HCT116 (cell line): ENCODE measurements at regions not wholly inside any gene's neighbourhood (a gene's known extent, or its start where the extent isn't known, plus 50 kb on each side); places are given as distances from the start of the nearest gene placed in this dataset.

ENCODE experiments used
- ATAC-seq: fragments of 200-7000 bp; cut with Tn5 transposase; 2 replicates; pipeline ENCODE4 v1.9.1; 2020; ENCODE audit warnings: mild to moderate bottlenecking, moderate library complexity
- BruUV-seq: library from RNA; stranded (reverse); fragments of 400-500 nt; replicated peaks from 2 replicates; lab custom pipeline; 2021; lab: Mats Ljungman, UMichigan
- CTCF ChIA-PET: fragments of 300-600 bp; sonication (Branson Sonifier 250); formaldehyde crosslinking; loops from one replicate; lab custom pipeline; 2021; ENCODE audit warnings: antibody characterized with exemption; lab: Charles Lee
- POLR2A ChIA-PET: fragments of 300-600, 350-600 bp; sonication (Branson Sonifier 250); formaldehyde crosslinking; loops from one replicate; lab custom pipeline; 2021; ENCODE audit warnings: antibody characterized with exemption; lab: Charles Lee
- RAD21 ChIA-PET, 2 experiments: fragments of 300-600 bp; sonication (Branson Sonifier 250); formaldehyde crosslinking; loops; one replicate each; lab custom pipeline; 2023; ENCODE audit warnings: low total read pairs in 2 of 2; ENCODE audit not compliant: uncharacterized antibody in 2 of 2, unreplicated experiment in 2 of 2, low non-redundant PET in 1 of 2; lab: Charles Lee
- DNase-seq: peaks from one replicate; pipeline ENCODE4 v3.0.0-alpha.2; 2010; ENCODE audit warnings: low read depth, low spot score
- H2AFZ ChIP-seq: fragments of 200-600 bp; shearing (Covaris generic), sonication (generic); 2 replicates; pipeline ENCODE4 v1.6.1; 2017; ENCODE audit warnings: low read depth, mixed run types, mixed read lengths, antibody characterized with exemption, low read length; ENCODE audit not compliant: poor library complexity, severe bottlenecking
- H3K27ac ChIP-seq: 2 replicates; pipeline ENCODE4 v1.5.1; 2012; ENCODE audit warnings: low read depth, low read length
- H3K27me3 ChIP-seq: fragments of 200-600 bp; sonication (generic); 2 replicates; pipeline ENCODE4 v1.6.1; 2016; ENCODE audit warnings: mixed run types, low read length, mixed read lengths; ENCODE audit not compliant: insufficient read depth
- H3K36me3 ChIP-seq, 2 experiments: fragments of 200-500 bp in 1 of 2; fragments of 200-600 bp in 1 of 2; sonication (Bioruptor generic) in 1 of 2; sonication (generic) in 1 of 2; 2 replicates each; pipeline versions ENCODE4 v1.5.1 to v1.6.1; 2014 to 2016; ENCODE audit warnings: low read length in 2 of 2, inconsistent platforms in 1 of 2, mixed read lengths in 1 of 2, mixed run types in 1 of 2; ENCODE audit not compliant: insufficient read depth in 2 of 2, control insufficient read depth in 1 of 2
- H3K4me1 ChIP-seq, 2 experiments: fragments of 200-600 bp in 1 of 2; sonication (generic) in 1 of 2; 2 replicates each; pipeline versions ENCODE4 v1.5.1 to v1.6.1; 2012 to 2017; ENCODE audit warnings: low read length in 2 of 2, inconsistent platforms in 1 of 2, mild to moderate bottlenecking in 1 of 2, mixed read lengths in 1 of 2, mixed run types in 1 of 2, moderate library complexity in 1 of 2; ENCODE audit not compliant: insufficient read depth in 2 of 2, control insufficient read depth in 1 of 2
- H3K4me2 ChIP-seq: fragments of 200-600 bp; sonication (generic); 2 replicates; pipeline ENCODE4 v1.6.1; 2017; ENCODE audit warnings: mixed run types, low read length, mixed read lengths
- H3K4me3 ChIP-seq, 2 experiments: fragments of 200-600 bp in 1 of 2; sonication (generic) in 1 of 2; replicated peaks in 1 of 2; 2 replicates each; pipeline ENCODE4 v1.5.1; 2011 to 2016; ENCODE audit warnings: low read length in 2 of 2, control low read depth in 1 of 2, low read depth in 1 of 2, mild to moderate bottlenecking in 1 of 2, mixed read lengths in 1 of 2, mixed run types in 1 of 2
- H3K79me2 ChIP-seq: fragments of 200-600 bp; sonication (generic); 2 replicates; pipeline ENCODE4 v1.6.1; 2017; ENCODE audit warnings: mild to moderate bottlenecking, mixed run types, low read length, moderate library complexity, mixed read lengths; ENCODE audit not compliant: insufficient read depth
- H3K9ac ChIP-seq: fragments of 200-600 bp; sonication (generic); 2 replicates; pipeline ENCODE4 v1.6.1; 2016; ENCODE audit warnings: low read length, mixed read lengths
- H3K9me2 ChIP-seq: fragments of 200-600 bp; sonication (generic), shearing (Covaris generic); 2 replicates; pipeline ENCODE4 v1.6.1; 2017; ENCODE audit warnings: mixed run types, mild to moderate bottlenecking, moderate library complexity; ENCODE audit not compliant: insufficient read depth
- H3K9me3 ChIP-seq, 2 experiments: fragments of 200-500 bp in 1 of 2; fragments of 200-600 bp in 1 of 2; sonication (Bioruptor generic) in 1 of 2; sonication (generic) in 1 of 2; 2 replicates each; pipeline ENCODE4 v1.6.1; 2014 to 2017; ENCODE audit warnings: low read length in 2 of 2, mixed read lengths in 2 of 2, inconsistent platforms in 1 of 2, low read depth in 1 of 2, mild to moderate bottlenecking in 1 of 2, mixed run types in 1 of 2, moderate library complexity in 1 of 2; ENCODE audit not compliant: control insufficient read depth in 1 of 2, insufficient read depth in 1 of 2
- H4K20me1 ChIP-seq: fragments of 200-600 bp; sonication (generic), shearing (Covaris generic); 2 replicates; pipeline ENCODE4 v1.6.1; 2017; ENCODE audit warnings: mixed run types, mild to moderate bottlenecking, moderate library complexity; ENCODE audit not compliant: insufficient read depth
- CEBPB ChIP-seq: IDR thresholded peaks from 2 replicates; pipeline ENCODE4 v1.6.1; 2012; ENCODE audit warnings: low read depth
- EGR1 ChIP-seq: IDR thresholded peaks from 2 replicates; pipeline ENCODE4 v1.6.1; 2012; ENCODE audit warnings: low read depth
- ELF1 ChIP-seq: IDR thresholded peaks from 2 replicates; pipeline ENCODE4 v1.6.1; 2012; ENCODE audit warnings: low read depth, borderline replicate concordance
- EZH2 ChIP-seq: fragments of 200-600 bp; sonication (generic); IDR thresholded peaks from 2 replicates; pipeline ENCODE4 v1.6.1; 2017; ENCODE audit warnings: antibody characterized with exemption, mixed run types
- POLR2A ChIP-seq: IDR thresholded peaks from 2 replicates; pipeline ENCODE4 v1.7.0; 2011; ENCODE audit warnings: borderline replicate concordance; ENCODE audit not compliant: insufficient read depth, insufficient read length; ENCODE audit errors: extremely low read depth
- POLR2AphosphoS5 ChIP-seq: IDR thresholded peaks from 2 replicates; pipeline ENCODE4 v1.6.1; 2011; ENCODE audit warnings: mild to moderate bottlenecking, low read depth, low read length, moderate library complexity
- RAD21 ChIP-seq: IDR thresholded peaks from 2 replicates; pipeline ENCODE4 v1.6.1; 2012; ENCODE audit warnings: low read depth, mild to moderate bottlenecking
- REST ChIP-seq: IDR thresholded peaks from 2 replicates; pipeline ENCODE4 v1.6.1; 2012; ENCODE audit warnings: low read depth
- SP1 ChIP-seq: IDR thresholded peaks from 2 replicates; pipeline ENCODE4 v1.6.1; 2012; ENCODE audit warnings: low read depth
- SRF ChIP-seq: IDR thresholded peaks from 2 replicates; pipeline ENCODE4 v1.6.1; 2012; ENCODE audit warnings: low read depth
- TCF7L2 ChIP-seq: IDR thresholded peaks from 2 replicates; pipeline ENCODE4 v1.7.0; 2011; ENCODE audit warnings: borderline replicate concordance, inconsistent platforms; ENCODE audit not compliant: insufficient read depth, insufficient read length; ENCODE audit errors: extremely low read depth
- ZBTB33 ChIP-seq: IDR thresholded peaks from 2 replicates; pipeline ENCODE4 v1.6.1; 2011; ENCODE audit warnings: mild to moderate bottlenecking, low read length, moderate library complexity; ENCODE audit not compliant: insufficient replicate concordance; ENCODE audit errors: extremely low read depth
- ZFX ChIP-seq: fragments of 450-650 bp; IDR thresholded peaks from 2 replicates; pipeline ENCODE4 v1.6.1; 2017
- intact Hi-C: fragments of 100-400 bp; cut with micrococcal nuclease; formaldehyde crosslinking; loops from 2 replicates; pipeline ENCODE4 v1.10.0; 2022

GRCh38 chr20:22450537-22450936 is 133.8 kb downstream of the FOXA2 start:
- peaks cover 3% of the 10 kb centered on the region; the same call in 1 of the 2 replicates for H3K27me3 ChIP-seq
- H3K9me3 ChIP-seq = no peaks in the 10 kb centered on the region
- ATAC-seq = no peak
- H3K4me2 ChIP-seq = no peak overlapping the region
- H4K20me1 ChIP-seq = no peaks in the 10 kb centered on the region
- no peaks in the 10 kb centered on the region for H3K36me3 ChIP-seq
- intact Hi-C loops = loop anchor here (5.0 kb wide), 1 partner anchor 232 kb away; no protein-coding TSS in a partner anchor
- H3K4me3 ChIP-seq = no peak overlapping the region
- POLR2A ChIA-PET = no interaction called here
- no peak overlapping the region for H3K9ac ChIP-seq
- no peak overlapping the region for H2AFZ ChIP-seq
- no peaks in the 10 kb centered on the region for H3K79me2 ChIP-seq
- RAD21 ChIA-PET = no interaction called here
- H3K4me1 ChIP-seq = no peaks in the 10 kb centered on the region
- DNase-seq = no peak
- BruUV-seq = no TSS peak
- no peak overlapping the region for H3K27ac ChIP-seq
- CTCF ChIA-PET = interaction anchor here (0.8 kb wide), 1 partner anchor 10 kb away, joined by 3 read pairs; no protein-coding TSS in a partner anchor
- TF ChIP-seq REST = no peak
- no peak for TF ChIP-seq ELF1
- TF ChIP-seq ZBTB33 = no peak
- TF ChIP-seq ZFX = no peak
- no peak for TF ChIP-seq POLR2A
- no peak for TF ChIP-seq SP1
- no peak for TF ChIP-seq TCF7L2
- no peak for TF ChIP-seq EZH2
- TF ChIP-seq CEBPB = no peak
- no peak for TF ChIP-seq POLR2AphosphoS5
- no peak for TF ChIP-seq SRF
- no peak for TF ChIP-seq RAD21
- no peak for TF ChIP-seq EGR1
- no peaks in the 10 kb centered on the region for H3K9me2 ChIP-seq
